GM12878 (cell line): ENCODE measurements at regions not wholly inside any gene's neighbourhood (a gene's known extent, or its start where the extent isn't known, plus 50 kb on each side); places are given as distances from the start of the nearest gene placed in this dataset.

Source experiments
- ATAC-seq: fragments of 200-7000 bp; cut with Tn5 transposase; 3 replicates; pipeline ENCODE4 v1.9.1; 2020; ENCODE audit warnings: mild to moderate bottlenecking, moderate library complexity
- BruUV-seq: library from RNA; stranded (reverse); fragments of 400-500 nt; replicated peaks from 2 replicates; lab custom pipeline; 2021; lab: Mats Ljungman, UMichigan
- CTCF ChIA-PET: fragments of 300-600 bp; sonication (Branson Sonifier 250); formaldehyde crosslinking; extraction: SDS; loops from one replicate; lab custom pipeline; 2021; ENCODE audit warnings: inconsistent platforms; lab: Yijun Ruan, JAX
- POLR2A ChIA-PET: fragments of 350-600 bp; formaldehyde crosslinking; extraction: SDS; loops from one replicate; lab custom pipeline; 2021; ENCODE audit warnings: inconsistent platforms; lab: Charles Lee
- RAD21 ChIA-PET: fragments of 300-600 bp; sonication (Branson Sonifier 250); formaldehyde crosslinking; loops from one replicate; lab custom pipeline; 2023; ENCODE audit warnings: antibody characterized with exemption; ENCODE audit not compliant: unreplicated experiment; lab: Charles Lee
- SMC1A ChIA-PET: fragments of 300-600 bp; sonication (Branson Sonifier 250); formaldehyde crosslinking; loops from one replicate; lab custom pipeline; 2023; ENCODE audit not compliant: unreplicated experiment, uncharacterized antibody; lab: Charles Lee
- DNase-seq: peaks from one replicate; pipeline ENCODE4 v3.0.0-alpha.2; 2011; ENCODE audit warnings: low read depth, low spot score
- FAIRE-seq: peaks from 3 replicates; lab custom pipeline; 2011; peaks lifted over from hg19 to GRCh38; lab: Jason Lieb, UNC
- H2AFZ ChIP-seq: 2 replicates; pipeline ENCODE4 v1.6.0; 2011; ENCODE audit warnings: low read depth, low read length, control low read depth; ENCODE audit not compliant: control insufficient read depth
- H3K27ac ChIP-seq: 2 replicates; pipeline ENCODE4 v1.5.1; 2011; ENCODE audit warnings: control low read depth; ENCODE audit not compliant: control insufficient read depth, insufficient read depth
- H3K27me3 ChIP-seq, 2 experiments: replicated peaks in 1 of 2; 2 replicates each; pipeline versions ENCODE4 v1.6.0 to v1.6.1; 2011; ENCODE audit warnings: low read length in 1 of 2; ENCODE audit not compliant: control insufficient read depth in 2 of 2, insufficient read depth in 2 of 2
- H3K36me3 ChIP-seq, 2 experiments: 2 replicates each; pipeline ENCODE4 v1.5.1; 2011; ENCODE audit warnings: low read length in 1 of 2; ENCODE audit not compliant: control insufficient read depth in 2 of 2, insufficient read depth in 2 of 2
- H3K4me1 ChIP-seq: 2 replicates; pipeline ENCODE4 v1.6.1; 2011; ENCODE audit warnings: mild to moderate bottlenecking, low read length, moderate library complexity, mixed read lengths; ENCODE audit not compliant: control insufficient read depth, insufficient read depth
- H3K4me2 ChIP-seq: 2 replicates; pipeline ENCODE4 v1.6.0; 2011; ENCODE audit warnings: control low read depth; ENCODE audit not compliant: control insufficient read depth, insufficient read depth
- H3K4me3 ChIP-seq: fragments of 200-600 bp; sonication (generic); 2 replicates; pipeline ENCODE4 v1.5.1; 2016
- H3K79me2 ChIP-seq: 2 replicates; pipeline ENCODE4 v1.6.0; 2011; ENCODE audit warnings: low read length; ENCODE audit not compliant: control insufficient read depth, insufficient read depth
- H3K9ac ChIP-seq: 2 replicates; pipeline ENCODE4 v1.8.0; 2011; ENCODE audit warnings: low read length, control low read depth, mixed read lengths; ENCODE audit not compliant: control insufficient read depth, insufficient read depth
- H3K9me3 ChIP-seq: replicated peaks from 3 replicates; pipeline ENCODE4 v1.5.1; 2011; ENCODE audit warnings: mild to moderate bottlenecking, low read length; ENCODE audit not compliant: control insufficient read depth, insufficient read depth
- H4K20me1 ChIP-seq: 2 replicates; pipeline ENCODE4 v1.6.0; 2011; ENCODE audit not compliant: control insufficient read depth, insufficient read depth
- CBX3 ChIP-seq: fragments of 200-600 bp; sonication (generic); IDR thresholded peaks from 2 replicates; pipeline ENCODE4 v1.6.1; 2016; ENCODE audit warnings: low read depth, borderline replicate concordance
- E4F1 ChIP-seq: fragments of 450-650 bp; IDR thresholded peaks from 2 replicates; pipeline ENCODE4 v1.6.1; 2018; ENCODE audit warnings: borderline replicate concordance, mild to moderate bottlenecking; ENCODE audit not compliant: partially characterized antibody
- EED ChIP-seq: sonication (generic); IDR thresholded peaks from 2 replicates; pipeline ENCODE4 v1.6.1; 2016; ENCODE audit warnings: antibody characterized with exemption, low read depth
- POU2F2 ChIP-seq: IDR thresholded peaks from 3 replicates; pipeline ENCODE4 v1.6.1; 2011; ENCODE audit warnings: low read depth, mild to moderate bottlenecking, low read length, borderline replicate concordance
- RAD21 ChIP-seq: IDR thresholded peaks from 2 replicates; pipeline ENCODE4 v1.6.1; 2011; ENCODE audit warnings: mild to moderate bottlenecking, low read depth, low read length, moderate library complexity; ENCODE audit not compliant: insufficient read depth
- WGBS: methylation state at CpG from one replicate; pipeline ENCODE4 v1.1.6; 2016; ENCODE audit warnings: low lambda C conversion rate; ENCODE audit not compliant: insufficient replicate concordance, insufficient coverage; ENCODE audit errors: missing lambda C conversion rate; 5-methylcytosine and 5-hydroxymethylcytosine counted together
- in situ Hi-C: fragments of 300-500 bp; cut with MboI; formaldehyde crosslinking; loops from 9 replicates; pipeline ENCODE4 v1.14.3; 2018; ENCODE audit warnings: mixed read lengths
- intact Hi-C: fragments of 100-400 bp; cut with micrococcal nuclease; formaldehyde crosslinking; loops from one replicate; pipeline ENCODE4 v1.14.2; 2022; ENCODE audit not compliant: unreplicated experiment
- TF ChIP-seq, protein P1 (sequence below): fragments of 450-650 bp; formaldehyde crosslinking; IDR thresholded peaks from 2 replicates; pipeline ENCODE4 v1.4.0; 2022; ENCODE audit warnings: mild to moderate bottlenecking, moderate library complexity

GRCh38 chr22:48945621-48946458 is 881.8 kb downstream of the BRD1 start:
- ChIA-PET CTCF (no interaction called here), SMC1A (no interaction called here), RAD21 (no interaction called here), POLR2A (no interaction called here)
- ATAC-seq, result no peak
- Histone ChIP-seq H3K4me1 (no peaks in the 10 kb centered on the region), H3K9me3 (no peaks in the 10 kb centered on the region; the same call in 2 of the 3 replicates), H4K20me1 (no peaks in the 10 kb centered on the region), H3K79me2 (no peaks in the 10 kb centered on the region), H3K27ac (no peak overlapping the region), H3K27me3 (no peaks in the 10 kb centered on the region), H2AFZ (no peak overlapping the region), H3K9ac (no peak overlapping the region), H3K4me2 (no peak overlapping the region), H3K36me3 (no peaks in the 10 kb centered on the region), H3K4me3 (no peak overlapping the region)
- 19% methylated on average over 22 of the region's 22 CpGs for WGBS
- no peak for DNase-seq
- no peak for TF ChIP-seq EED
- TF ChIP-seq, protein P1, sequence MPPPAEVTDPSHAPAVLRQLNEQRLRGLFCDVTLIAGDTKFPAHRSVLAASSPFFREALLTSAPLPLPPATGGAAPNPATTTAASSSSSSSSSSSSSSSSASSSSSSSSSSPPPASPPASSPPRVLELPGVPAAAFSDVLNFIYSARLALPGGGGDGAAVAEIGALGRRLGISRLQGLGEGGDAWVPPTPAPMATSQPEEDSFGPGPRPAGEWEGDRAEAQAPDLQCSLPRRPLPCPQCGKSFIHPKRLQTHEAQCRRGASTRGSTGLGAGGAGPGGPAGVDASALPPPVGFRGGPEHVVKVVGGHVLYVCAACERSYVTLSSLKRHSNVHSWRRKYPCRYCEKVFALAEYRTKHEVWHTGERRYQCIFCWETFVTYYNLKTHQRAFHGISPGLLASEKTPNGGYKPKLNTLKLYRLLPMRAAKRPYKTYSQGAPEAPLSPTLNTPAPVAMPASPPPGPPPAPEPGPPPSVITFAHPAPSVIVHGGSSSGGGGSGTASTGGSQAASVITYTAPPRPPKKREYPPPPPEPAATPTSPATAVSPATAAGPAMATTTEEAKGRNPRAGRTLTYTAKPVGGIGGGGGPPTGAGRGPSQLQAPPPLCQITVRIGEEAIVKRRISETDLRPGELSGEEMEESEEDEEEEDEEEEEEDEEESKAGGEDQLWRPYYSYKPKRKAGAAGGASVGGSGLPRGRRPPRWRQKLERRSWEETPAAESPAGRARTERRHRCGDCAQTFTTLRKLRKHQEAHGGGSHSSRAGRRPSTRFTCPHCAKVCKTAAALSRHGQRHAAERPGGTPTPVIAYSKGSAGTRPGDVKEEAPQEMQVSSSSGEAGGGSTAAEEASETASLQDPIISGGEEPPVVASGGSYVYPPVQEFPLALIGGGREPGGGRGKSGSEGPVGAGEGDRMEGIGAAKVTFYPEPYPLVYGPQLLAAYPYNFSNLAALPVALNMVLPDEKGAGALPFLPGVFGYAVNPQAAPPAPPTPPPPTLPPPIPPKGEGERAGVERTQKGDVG (CRISPR knock-in tag), result no peak
- TF ChIP-seq E4F1, result no peak
- TF ChIP-seq POU2F2, result no peak
- TF ChIP-seq CBX3, result no peak
- no peak for TF ChIP-seq RAD21
- BruUV-seq, result no TSS peak
- intact Hi-C loops (no loop called here), in situ Hi-C loops (no loop called here)
- no peak for FAIRE-seq
